ENCODE measurements at regions not wholly inside any gene's neighbourhood (a gene's known extent, or its start where the extent isn't known, plus 50 kb on each side); places are given as distances from the start of the nearest gene placed in this dataset.
"Not testable (repeated sequence)": the region's sequence is repeated elsewhere in the genome, so short reads cannot be mapped to it uniquely, and the experiment has no call there.

DNA sequence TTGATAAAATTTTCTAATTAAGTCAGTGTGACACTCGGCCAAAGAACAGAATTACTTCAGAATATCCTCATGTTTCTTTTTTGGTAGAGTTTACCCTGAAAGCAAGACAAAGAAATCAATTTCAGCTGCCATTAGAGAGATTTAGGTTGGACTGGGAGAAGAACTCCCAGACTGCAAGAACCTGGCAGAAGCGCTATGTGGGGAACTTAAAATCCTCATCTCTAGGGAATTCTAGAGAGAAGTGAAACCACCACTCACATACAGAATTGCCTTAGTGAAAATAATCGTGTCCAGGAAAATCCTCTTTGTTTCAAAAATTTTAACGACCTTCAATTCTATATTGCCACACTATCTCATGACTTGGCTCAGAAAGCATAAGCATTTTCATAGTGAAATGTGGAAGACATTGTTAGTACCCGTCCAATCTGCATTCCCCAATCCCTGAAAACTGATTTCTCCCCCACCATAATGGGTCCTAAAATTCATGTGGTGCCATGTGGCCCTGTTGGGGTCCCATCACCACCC is 297.3 kb upstream of the MEIS1 start:
- no peak for DNase-seq (ENCODE audit: low read depth)
- in situ Hi-C loops (cut with HindIII; ENCODE audit: low pct_unique_long_range_greater_than_20kb, low sequenced_read_pairs) = no loop called here

DNA sequence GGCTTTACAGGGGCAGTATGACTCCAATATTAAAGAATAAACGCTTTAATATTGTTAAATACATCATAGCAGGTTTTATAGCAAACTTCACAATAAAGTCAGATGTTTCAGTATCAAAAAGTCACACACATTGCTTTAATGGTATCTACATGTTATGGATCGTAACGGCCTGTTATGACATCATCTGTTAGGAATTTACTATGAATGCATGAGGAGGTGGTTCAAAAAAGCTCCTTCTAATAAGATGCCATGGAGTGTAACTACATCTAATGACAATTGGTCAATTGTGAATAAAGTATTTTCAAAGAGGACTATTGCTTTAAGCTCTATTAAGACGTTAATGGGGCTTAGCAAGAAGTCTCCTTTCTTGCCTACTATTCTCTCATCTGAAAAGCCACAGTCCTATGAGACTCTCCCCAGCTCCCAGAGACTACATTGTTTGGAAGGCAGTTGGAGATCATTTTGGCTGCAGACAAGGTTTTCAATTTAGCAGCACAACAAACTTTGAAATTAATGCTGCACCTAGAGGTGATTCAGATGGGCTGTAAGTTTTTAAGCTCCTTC is 300.7 kb upstream of the MEIS1 start:
- in situ Hi-C loops (cut with HindIII; ENCODE audit: low pct_unique_long_range_greater_than_20kb, low sequenced_read_pairs) = no loop called here
- no peak for DNase-seq (ENCODE audit: low read depth)

DNA sequence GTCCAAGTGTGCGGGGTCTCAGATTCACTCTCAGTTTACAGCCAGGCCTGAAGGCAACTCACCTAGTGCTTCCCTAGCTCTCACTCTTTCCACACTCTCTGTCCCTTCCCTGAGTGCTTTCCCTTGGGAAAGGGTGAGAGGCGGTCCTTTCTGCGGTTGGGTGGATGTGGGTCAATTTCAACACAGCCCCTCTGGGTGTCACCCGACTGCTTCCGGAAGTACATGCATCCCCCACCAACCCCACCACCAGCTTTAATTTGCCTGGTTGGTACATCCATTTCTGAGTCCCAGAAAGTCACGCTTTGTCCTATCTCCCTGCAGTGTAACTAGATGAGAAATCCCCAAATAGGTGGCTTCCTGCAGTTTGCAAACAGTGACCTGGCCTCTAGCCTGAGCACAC is 307.3 kb upstream of the MEIS1 start:
- DNase-seq (ENCODE audit: low read depth) = no peak
- in situ Hi-C loops (cut with HindIII; ENCODE audit: low pct_unique_long_range_greater_than_20kb, low sequenced_read_pairs) = no loop called here

DNA sequence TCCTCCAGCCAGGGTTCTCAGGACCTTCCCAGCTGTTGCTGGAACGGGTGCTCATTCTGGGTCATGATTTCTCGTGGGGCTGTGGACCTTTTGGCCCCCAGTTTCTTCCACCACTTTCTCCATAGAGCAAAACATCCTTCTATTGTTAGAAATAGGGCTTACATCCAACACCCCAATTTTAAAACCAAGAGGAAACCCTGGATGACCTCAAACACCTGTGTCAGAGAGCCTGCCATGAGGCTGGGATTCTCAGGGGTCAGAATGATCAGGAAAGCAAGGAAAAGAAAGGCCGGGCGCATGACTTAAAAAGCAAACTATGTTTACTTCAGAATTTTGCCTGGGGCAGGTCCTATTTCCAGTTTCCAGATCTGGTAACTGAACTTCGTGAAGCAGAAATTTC is 307.9 kb upstream of the MEIS1 start:
- in situ Hi-C loops (cut with HindIII; ENCODE audit: low pct_unique_long_range_greater_than_20kb, low sequenced_read_pairs) = no loop called here
- DNase-seq (ENCODE audit: low read depth) = no peak

DNA sequence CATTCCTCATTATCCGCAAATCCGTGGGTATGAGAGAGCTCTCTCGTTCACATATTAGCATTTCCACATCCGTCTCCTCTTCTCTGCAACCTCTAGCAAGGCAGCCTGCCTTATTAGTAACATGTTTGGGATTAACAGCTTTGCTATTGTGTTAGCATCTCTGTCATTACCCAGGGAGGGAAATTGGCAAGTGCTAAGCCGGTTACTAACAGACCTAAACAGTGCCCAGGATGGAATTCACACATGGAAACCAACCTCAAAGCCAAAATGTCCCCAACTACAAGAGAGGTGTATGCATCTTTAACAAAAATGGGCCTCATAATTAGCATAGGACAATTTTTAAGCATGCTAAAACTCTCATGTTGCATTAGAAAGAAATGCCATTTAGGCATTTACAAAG is 309.0 kb upstream of the MEIS1 start:
- in situ Hi-C loops (cut with HindIII; ENCODE audit: low pct_unique_long_range_greater_than_20kb, low sequenced_read_pairs) = no loop called here
- DNase-seq (ENCODE audit: low read depth) = no peak

DNA sequence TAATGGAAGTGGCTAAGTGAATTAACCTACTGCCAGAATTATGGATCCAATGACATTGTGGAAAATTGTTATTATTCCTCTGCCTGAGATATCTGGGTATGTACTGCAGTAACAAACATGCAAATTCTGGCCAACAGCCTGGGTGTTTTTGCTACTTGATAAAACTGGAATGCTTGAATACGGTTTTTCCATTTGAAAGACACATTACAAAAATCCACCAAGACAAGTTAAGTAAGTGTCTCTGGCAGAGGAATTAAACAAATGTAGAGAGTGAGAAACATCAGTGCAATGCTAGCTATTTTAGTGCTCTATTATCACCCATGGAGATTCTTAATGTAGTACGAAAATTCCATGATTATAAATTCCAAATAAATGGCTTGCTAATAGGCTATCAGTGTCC is 312.4 kb upstream of the MEIS1 start:
- no peak for DNase-seq (ENCODE audit: low read depth)
- in situ Hi-C loops (cut with HindIII; ENCODE audit: low pct_unique_long_range_greater_than_20kb, low sequenced_read_pairs) = no loop called here

DNA sequence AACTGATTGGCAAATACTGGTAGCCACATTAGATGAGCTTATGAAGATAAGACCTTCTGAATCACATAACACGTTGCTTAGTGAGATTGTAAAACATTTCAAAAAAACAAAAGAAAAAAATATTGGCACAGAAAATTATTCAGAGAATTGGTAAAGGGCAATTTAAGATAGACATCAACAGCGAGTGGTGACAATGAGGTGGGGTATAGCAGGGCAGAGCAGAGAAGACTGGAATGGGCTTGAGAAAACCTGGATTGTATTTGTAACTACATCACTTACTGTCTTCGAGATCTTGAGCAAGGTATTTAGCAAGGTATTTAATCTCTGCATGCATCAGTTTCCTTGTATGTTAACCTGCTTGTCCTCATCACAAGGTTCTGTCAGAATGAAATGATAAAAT is 313.0 kb upstream of the MEIS1 start:
- no peak for DNase-seq (ENCODE audit: low read depth)

DNA sequence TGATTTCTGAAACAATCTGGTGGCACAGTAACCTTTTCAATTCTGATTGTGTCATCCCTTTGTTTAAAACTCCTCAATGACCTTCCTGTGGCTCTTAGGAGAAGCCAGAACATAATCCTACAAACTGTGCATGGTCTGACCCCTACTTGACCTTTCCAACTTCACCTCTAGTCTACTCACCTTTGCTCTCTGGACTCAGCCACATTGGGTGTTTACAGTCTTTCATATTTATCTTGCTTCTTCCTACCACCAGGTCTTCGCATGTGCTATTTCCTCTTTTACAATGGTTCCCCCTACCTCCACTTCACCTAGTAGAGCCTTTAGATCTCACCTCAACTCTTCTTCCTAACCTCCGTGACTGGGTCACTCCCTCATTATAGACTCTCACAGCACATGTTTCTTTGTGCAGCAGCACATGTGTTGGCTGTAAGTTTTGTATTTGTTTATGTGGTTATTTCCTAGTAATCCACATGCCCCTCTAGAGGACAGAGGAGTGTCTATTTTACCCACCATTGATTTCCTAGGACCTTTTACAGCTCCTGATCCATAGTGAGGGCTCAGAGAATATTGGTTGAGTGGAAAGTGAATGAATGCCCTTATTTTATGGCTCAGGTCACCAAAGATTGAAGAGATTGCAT is 320.8 kb upstream of the MEIS1 start:
- DNase-seq (ENCODE audit: low read depth) = no peak
- in situ Hi-C loops (cut with HindIII; ENCODE audit: low pct_unique_long_range_greater_than_20kb, low sequenced_read_pairs) = no loop called here

More for the DNA sequence above, 313.0 kb upstream of the MEIS1 start:
- in situ Hi-C loops (cut with HindIII; ENCODE audit: low pct_unique_long_range_greater_than_20kb, low sequenced_read_pairs) = no loop called here

DNA sequence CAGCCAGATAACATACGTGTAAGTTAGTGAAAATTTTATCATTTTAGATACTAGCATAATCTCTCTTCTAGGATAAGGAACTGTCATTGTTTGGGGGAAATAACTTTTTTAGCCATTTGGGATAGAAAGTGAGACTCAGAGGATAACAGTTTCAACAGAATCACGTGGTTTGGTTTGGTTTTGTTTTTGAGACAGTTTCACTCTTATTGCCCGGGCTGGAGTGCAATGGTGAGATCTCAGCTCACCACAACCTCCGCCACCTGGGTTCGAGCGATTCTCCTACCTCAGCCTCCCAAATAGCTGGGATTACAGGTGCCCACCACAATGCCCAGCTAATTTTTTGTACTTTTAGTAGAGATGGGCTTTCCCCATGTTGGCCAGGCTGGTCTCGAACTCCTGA is 323.2 kb upstream of the MEIS1 start:
- in situ Hi-C loops (cut with HindIII; ENCODE audit: low pct_unique_long_range_greater_than_20kb, low sequenced_read_pairs) = no loop called here
- no peak for DNase-seq (ENCODE audit: low read depth)

DNA sequence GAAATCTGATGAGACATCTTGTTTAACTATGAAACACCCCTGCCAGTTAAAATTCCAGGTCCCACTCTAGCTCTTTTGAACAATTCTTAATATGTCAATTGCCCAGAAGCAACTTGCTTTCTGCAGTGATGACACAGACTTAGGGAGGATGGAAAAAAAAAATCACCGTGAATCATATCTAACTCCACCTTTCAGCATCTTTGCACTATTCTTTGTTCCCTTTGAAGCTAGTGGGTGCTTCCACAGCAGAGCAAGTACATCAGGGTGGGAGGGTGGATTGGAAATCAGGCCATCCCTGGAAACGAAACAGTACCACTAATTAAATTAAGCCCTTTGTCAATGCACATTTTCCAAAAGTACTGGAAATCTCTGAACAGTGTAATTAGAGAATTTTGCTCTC is 324.3 kb upstream of the MEIS1 start:
- DNase-seq (ENCODE audit: low read depth) = no peak
- in situ Hi-C loops (cut with HindIII; ENCODE audit: low pct_unique_long_range_greater_than_20kb, low sequenced_read_pairs) = no loop called here

DNA sequence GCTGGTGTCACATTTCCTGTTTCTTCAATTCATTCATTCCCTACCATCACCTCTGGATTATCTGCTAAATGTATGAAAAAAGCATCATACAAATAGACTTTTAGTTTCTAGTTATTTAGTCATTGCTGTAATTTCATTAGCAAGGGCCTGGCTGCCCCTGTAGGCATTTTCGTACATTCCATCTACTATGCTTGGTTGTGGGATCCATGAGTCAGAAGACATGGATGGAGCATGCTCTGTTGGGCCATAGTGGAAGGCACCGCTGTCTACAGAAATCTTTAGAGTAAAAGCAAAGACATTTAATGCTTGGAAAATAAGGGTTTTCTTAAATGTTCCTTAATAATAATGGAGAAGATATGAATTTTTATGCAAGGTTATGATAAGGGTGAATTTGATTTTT is 324.8 kb upstream of the MEIS1 start:
- DNase-seq (ENCODE audit: low read depth) = no peak
- in situ Hi-C loops (cut with HindIII; ENCODE audit: low pct_unique_long_range_greater_than_20kb, low sequenced_read_pairs) = no loop called here

DNA sequence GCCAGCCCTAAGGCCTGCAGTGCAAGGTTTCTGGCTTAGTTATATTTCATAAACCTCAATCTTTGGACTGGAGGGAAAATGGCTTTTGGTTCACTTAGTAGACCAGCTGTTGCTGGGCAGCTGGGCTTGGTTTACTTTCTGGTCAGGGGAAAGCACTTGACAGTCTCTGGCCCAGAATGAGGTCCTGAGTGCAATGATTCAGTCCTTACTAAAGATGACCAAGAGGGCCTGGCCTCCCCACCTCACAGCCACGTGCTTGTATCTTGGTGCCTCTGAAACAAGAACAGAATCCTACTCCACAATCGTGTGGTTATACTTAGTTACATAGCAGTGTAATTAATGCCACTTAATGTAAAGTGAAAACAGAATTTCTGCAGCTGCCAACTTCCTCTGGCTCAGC is 325.5 kb upstream of the MEIS1 start:
- DNase-seq (ENCODE audit: low read depth) = no peak
- in situ Hi-C loops (cut with HindIII; ENCODE audit: low pct_unique_long_range_greater_than_20kb, low sequenced_read_pairs) = no loop called here

DNA sequence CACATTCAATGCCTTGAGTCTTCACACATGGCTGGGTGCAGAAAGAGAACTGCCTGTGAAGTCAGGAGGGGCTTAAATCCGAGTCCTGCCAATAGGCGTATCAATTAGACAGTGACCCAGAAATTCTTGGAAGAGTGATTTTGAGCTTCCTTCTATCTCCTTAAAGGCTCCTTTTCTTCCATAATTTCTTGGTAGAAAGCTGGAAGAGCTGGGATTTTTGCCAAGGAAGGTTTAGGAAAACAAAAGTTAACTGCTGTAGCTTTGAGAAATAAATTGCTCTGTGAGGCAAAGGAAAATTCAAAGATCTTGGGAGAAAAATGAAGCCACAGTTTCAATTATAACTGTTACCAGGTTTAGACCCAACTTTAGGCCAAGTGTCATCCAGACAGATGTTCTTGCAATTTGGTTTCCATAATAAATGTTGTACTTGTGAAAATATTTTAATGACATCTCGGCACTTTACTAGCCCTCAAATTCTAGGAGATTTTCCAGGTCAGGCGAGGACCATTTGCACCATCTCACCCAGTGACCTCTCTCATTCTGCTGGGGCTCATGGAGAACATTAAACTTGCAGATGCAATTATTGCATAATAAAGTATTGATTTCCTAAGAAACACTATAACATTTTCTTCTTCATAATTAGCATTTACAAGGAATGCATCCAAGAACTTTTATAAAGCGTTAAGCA is 329.7 kb upstream of the MEIS1 start:
- in situ Hi-C loops (cut with HindIII; ENCODE audit: low pct_unique_long_range_greater_than_20kb, low sequenced_read_pairs) = no loop called here
- DNase-seq (ENCODE audit: low read depth) = no peak

DNA sequence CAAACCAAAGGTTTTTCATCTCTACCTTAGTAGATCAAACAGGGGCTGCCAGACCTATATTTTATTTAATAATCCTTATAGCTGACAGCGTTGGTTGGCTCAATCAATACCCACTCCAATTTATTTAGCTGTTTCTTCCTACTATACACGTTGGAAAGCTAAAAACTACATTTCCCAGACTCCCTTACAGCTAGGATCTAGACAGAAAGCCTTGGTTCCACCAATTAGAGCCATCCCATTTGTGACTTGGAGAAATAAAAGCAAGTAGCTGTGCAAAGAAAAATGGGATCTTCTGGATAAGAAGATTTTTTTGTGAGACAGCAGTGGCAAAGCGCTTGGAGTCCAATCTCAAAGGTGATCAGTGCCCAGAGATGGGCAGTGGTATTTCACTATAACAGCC is 331.3 kb upstream of the MEIS1 start:
- DNase-seq (ENCODE audit: low read depth) = no peak
- in situ Hi-C loops (cut with HindIII; ENCODE audit: low pct_unique_long_range_greater_than_20kb, low sequenced_read_pairs) = no loop called here

DNA sequence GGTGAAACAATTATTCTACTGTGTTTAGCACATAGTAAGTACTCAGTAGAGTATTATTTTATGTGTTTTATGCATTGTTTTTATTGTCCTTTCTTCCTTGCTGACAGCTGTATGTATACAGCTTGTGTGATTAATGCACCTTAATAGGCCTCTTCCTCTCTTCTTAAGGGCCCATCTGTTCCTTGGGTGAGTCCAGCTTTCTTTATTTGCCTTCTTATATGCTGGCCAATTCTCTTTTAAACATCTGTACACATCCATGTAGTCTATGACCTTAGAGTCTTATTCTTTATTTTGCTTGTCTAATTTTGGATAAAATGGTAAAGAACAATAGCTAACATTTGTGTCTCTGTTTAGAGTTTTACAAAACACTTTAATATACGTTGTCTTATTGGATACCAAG is 333.7 kb upstream of the MEIS1 start:
- no peak for DNase-seq (ENCODE audit: low read depth)
- in situ Hi-C loops (cut with HindIII; ENCODE audit: low pct_unique_long_range_greater_than_20kb, low sequenced_read_pairs) = no loop called here

DNA sequence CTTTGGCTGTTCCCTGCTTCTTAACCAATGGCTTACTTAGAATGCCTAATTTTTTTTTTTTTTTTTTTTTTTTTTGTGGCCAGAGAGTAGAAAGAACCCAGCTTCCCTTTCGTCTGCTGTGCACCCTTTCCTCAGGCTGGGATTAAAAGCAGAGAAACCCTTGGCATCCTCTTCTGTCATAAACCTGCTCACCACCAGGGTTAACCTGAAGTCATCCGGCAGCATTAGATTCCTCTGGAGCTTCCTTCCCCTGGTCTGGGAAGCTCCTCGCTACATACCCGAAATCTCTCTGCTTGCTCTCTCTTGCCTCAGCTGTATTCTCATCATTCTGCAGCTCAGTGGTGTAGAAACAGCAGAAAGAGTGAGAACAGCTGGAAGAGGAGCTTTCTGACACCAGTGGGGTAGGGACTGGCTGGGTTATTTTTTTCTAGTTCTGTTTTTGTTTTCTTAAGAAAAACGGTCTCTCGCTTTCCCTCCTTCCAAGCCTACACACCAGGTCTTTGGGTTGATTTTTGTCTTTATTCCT is 339.0 kb upstream of the MEIS1 start:
- DNase-seq (ENCODE audit: low read depth) = no peak
- in situ Hi-C loops (cut with HindIII; ENCODE audit: low pct_unique_long_range_greater_than_20kb, low sequenced_read_pairs) = no loop called here

DNA sequence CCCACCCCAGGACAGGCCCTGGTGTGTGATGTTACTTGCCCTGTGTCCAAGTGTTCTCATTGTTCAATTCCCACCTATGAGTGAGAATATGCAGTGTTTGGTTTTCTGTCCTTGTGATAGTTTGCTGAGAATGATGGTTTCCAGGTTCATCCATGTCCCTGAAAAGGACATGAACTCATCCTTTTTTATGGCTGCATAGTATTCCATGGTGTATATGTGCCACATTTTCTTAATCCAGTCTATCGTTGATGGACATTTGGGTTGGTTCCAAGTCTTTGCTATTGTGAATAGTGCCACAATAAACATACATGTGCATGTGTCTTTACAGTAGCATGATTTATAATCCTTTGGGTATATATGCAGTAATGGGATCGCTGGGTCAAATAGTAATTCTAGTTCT is 340.2 kb upstream of the MEIS1 start:
- DNase-seq (ENCODE audit: low read depth); in situ Hi-C loops (cut with HindIII; ENCODE audit: low pct_unique_long_range_greater_than_20kb, low sequenced_read_pairs): not testable (repeated sequence)

DNA sequence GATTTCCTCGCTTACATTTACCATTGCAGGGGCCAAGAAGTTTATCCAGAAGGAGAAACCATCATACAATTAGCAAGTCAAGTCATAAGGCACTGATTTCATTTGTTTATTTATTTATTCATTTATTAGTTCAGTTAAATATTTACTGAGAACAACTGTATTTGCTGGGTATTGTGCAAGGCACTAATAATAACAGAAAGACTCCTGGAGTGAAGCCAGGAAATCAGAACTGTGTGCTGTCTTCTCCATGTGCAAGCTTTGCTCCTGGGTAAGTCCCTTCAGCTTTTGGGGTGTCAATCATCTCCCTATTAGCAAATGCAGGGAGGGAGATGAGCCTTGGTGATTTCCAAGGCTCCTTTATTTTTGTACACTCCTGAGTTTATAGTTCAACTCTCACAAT is 341.6 kb upstream of the MEIS1 start:
- DNase-seq (ENCODE audit: low read depth) = no peak
- in situ Hi-C loops (cut with HindIII; ENCODE audit: low pct_unique_long_range_greater_than_20kb, low sequenced_read_pairs) = no loop called here

DNA sequence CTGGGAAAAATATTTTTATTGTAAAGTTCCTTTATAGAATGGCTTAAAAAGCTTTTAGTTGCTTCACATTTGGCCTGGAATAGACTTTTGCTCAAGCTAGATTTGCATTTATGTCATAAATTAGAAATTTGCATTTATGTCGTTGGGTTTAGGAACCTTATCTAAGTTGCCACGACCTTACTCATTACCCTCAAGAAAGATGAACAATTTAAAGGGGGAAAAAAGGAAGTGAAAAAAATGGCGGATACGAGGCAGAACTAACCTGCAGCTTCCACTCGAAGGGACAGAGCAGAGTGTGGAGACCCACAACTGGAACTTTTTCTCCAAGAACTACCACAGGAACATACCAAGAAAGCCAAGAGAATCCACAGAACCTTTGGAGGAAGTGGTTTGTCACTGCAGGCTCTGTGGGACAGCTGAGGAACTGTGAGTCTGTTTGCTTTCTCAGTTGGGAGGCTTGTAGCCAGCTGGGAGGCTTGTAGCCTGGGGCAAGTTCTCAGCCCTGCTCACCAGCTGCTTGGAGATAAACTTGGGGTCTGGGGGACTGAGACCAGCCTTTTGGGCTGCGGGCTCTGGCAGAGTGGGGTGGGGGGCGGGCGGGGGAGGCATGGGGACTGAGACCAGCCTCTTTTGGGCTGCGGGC is 349.9 kb upstream of the MEIS1 start:
- no peak for DNase-seq (ENCODE audit: low read depth)
- in situ Hi-C loops (cut with HindIII; ENCODE audit: low pct_unique_long_range_greater_than_20kb, low sequenced_read_pairs) = no loop called here

All from Caki2 (cell line).